Forelimb muscle (tissue), 1 donor: ENCODE measurements at regions not wholly inside any gene's neighbourhood (a gene's known extent, or its start where the extent isn't known, plus 50 kb on each side); places are given as distances from the start of the nearest gene placed in this dataset.

ENCODE experiments used
- DNase-seq: peaks from one replicate; pipeline ENCODE4 v3.0.0-alpha.2; 2013; ENCODE audit warnings: low read depth

GRCh38 chr16:35637683-35638082 lies 2178.3 kb downstream of the TP53TG3F start:
- no peak for DNase-seq

DNA sequence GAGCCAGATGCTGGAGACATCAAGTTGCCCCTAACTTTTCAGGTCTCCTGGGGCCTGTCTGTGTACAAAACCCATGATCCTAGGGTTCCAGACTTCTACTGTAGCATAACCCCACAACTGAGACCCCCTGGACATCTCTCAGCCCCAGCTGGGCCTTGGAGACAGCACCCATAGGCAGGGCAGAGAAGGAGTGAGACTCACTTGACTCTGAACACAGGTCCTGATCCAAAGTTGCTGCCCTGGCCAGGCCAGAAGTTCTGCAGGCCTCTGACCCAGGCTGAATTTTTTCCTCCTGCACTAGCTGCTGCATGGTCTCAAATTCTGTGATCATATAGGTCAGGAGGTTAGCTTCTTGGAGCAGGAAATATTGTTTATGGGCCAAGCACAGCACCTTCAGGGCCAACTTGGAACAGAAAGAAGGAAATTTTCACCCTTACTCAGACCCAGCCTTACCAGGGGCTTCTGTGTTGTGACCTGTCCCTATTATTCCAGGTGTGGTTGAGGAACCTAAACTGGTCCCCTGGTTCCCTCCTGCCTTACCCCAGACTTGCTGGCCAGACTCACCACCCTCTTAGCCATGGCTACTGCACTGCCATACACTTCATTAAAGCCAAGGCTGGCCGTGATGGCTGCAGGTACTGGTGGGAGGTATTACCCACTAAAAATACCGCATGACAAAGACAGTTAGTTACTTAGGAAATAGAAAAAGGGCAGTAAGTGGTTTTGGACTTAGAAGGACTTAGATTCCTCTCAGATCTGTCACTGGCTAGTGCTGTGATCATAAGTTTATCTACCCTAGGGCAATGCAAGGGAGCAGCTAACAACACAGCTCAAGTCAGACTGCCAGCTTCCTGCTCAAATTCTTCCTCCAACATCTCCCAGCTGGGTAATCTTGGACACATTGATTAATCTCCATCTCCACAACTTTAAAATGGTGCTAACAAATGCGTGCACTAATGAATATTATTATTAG lies 2180.1 kb downstream of the TP53TG3F start:
- no peak for DNase-seq

GRCh38 chr16:35642322-35642835 lies 2183.0 kb downstream of the TP53TG3F start:
- DNase-seq = no peak

DNA sequence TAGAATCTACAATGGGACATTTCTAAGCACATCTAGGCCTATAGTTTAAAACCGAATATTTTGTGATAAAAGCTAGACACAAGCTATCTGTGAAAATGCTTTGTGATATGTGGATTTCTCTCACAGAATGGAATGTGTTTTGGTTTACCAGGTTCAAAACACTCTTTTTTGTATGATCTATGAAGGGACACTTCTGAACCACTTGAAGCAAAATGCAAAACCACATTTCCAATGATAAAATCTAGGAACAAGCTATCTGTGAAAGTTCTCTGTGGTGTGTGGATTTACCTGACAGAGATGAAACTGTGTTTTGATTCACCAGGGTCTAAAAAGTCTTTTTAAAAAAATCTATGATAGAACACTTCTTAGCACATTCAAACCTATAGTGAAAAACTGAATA lies 2192.4 kb downstream of the TP53TG3F start:
- no peak for DNase-seq

GRCh38 chr16:35664091-35664693 lies 2204.8 kb downstream of the TP53TG3F start:
- no peak for DNase-seq

DNA sequence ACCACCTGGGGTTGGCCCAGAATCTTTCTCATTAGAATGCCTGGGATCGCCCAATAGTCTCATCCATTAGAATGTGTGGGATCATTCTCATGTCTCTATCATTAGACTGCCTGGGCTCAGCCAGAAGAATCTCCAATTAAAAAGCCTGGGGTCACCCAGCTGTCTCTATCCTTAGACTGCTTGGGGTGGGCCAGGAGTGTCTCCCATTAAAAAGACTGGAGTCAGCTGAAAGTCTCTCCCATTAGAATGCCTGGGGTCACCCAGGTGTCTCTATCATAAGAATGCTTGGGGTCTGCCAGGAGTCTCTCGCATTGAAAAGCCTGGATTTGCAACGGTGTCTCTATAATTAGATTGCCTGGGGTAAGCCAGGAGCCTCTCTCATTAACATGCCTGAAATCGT lies 2225.7 kb downstream of the TP53TG3F start:
- no peak for DNase-seq

DNA sequence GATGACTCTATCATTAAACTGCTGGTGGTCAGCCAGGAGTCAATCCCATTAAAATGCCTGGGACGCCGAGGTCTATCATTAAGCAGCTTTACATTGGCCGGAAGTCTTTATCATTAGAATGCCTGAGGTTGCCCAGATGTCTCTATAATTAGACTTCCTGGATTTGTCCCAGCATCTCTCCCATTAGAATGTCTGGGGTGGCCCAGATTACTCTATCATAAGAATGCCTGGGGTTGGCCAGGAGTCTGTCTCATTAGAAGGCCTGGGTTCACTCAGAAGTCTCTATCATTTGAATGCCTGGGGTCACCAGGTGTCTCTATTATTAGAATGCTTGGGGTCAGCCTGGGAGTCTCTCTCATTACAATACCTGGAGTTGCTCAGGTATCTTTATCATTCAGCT lies 2227.2 kb downstream of the TP53TG3F start:
- DNase-seq = no peak

GRCh38 chr16:35687071-35687470 lies 2227.7 kb downstream of the TP53TG3F start:
- DNase-seq = no peak

- DNase-seq = no peak
Measured at GRCh38 chr16:35687781-35688180, 2228.4 kb downstream of the TP53TG3F start.

DNA sequence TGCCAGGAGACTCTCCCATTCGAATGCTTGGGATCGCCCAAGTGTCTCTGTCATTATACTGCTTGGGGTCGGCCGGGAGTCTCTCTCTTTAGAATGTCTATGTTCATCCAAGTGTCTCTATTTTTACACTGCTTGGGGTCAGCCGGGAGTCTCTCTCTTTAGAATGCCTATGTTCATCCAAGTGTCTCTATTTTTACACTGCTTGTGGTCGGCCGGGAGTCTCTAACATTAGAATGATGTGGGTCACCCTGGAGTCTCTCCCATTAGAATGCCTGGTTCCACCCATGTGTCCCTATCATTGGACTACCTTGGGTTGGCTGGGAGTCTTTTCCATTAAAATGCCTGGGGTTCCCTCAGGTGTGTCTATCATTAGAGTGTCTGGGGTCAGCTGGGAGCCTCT lies 2230.4 kb downstream of the TP53TG3F start:
- DNase-seq = no peak

DNA sequence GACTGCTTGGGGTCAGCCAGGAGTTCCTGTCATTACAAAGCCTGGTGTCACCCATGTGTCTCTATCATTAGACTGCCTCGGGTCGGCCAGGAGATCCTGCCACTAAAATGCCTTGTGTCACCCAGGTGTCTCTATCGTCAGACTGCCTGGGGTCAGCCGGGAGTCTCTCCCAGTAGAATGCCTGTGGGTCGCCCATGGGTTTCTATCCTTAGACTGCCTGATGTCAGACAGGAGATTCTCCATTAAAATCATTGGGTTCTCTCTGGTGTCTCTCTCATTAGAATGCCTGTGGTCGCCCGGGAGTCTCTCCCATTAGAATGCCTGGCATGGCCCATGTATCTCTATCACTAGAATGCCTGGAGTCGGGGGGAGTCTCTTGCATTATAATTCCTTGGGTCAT lies 2231.0 kb downstream of the TP53TG3F start:
- DNase-seq = no peak

GRCh38 chr16:35691057-35691456 lies 2231.6 kb downstream of the TP53TG3F start:
- no peak for DNase-seq

GRCh38 chr16:35692824-35693223 lies 2233.4 kb downstream of the TP53TG3F start:
- no peak for DNase-seq

DNA sequence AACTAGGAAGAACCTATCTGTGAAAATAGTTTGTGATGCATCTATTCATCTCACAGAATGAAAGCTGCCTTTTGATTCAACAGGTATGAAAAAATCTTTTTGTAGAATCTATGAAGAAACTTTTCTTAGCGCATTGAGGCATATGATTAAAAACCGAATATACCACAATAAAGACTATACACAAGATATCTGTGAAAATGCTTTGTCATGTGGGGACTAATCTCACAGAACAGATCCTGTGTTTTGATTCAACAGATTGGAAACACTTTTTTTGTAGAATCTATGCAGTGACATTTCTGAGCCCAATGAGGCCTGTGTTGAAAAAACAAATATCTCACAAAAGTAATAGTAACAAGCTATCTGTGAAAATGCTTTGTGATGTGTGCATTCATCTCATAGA lies 2247.5 kb downstream of the TP53TG3F start:
- DNase-seq = no peak

DNA sequence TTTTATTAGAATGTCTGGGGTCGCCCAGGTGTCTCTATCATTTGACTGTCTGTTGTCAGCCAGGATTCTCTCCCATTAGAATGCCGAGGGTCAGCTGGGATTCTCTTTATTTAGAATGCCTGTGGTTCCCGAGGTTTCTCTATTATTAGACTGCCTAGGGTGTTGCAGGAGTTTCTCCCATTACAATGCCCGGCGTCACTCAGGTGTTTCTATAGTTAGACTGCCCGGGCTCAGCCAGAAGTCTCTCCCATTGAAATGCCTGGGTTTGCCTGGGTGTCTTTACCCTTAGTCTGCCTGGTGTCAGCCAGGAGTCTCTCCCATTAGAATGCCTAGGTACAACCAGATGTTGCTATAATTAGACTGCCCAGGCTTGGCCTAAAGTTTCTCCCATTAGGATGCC lies 2252.0 kb downstream of the TP53TG3F start:
- no peak for DNase-seq

- DNase-seq = no peak
Measured at GRCh38 chr16:35711958-35712357, 2252.5 kb downstream of the TP53TG3F start.

- no peak for DNase-seq
Measured at GRCh38 chr16:35713762-35714650, 2254.6 kb downstream of the TP53TG3F start.

DNA sequence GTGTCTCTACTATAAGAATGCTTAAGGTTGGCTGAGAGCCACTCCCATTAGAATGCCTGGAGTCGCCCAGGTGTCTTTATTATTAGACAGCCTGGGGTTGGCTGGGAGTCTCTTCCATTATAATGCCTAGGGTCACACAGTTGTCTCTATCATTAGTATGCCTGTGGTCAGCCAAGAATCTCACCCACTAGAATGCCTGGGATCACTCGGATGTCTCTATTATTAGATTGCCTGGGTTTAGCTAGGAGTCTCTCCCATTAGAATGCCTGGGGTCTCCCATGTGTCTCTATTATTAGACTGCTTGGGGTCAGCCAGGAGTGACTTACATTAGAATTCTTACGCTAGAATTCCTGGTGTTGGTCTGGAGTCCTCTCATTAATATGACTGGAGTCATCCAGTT lies 2255.3 kb downstream of the TP53TG3F start:
- DNase-seq = no peak

DNA sequence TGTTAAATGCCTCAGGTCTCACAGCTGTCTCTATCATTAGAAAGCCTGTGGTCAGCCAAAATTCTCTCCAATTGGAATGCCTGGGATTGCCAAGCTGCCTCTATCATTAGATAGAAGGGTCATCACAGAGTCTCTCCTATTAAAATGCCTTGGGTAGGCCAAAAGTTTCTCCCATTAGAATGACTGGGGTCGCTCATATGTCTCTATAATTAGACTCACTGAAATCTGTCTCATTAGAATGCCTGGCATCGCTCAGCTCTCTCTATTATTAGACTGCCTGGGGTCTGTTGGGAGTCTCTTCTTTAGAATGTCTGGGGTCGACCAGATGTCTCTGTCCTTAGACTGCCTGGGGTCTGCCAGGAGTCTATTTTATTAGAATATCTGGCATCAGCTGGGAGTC lies 2265.1 kb downstream of the TP53TG3F start:
- no peak for DNase-seq

DNA sequence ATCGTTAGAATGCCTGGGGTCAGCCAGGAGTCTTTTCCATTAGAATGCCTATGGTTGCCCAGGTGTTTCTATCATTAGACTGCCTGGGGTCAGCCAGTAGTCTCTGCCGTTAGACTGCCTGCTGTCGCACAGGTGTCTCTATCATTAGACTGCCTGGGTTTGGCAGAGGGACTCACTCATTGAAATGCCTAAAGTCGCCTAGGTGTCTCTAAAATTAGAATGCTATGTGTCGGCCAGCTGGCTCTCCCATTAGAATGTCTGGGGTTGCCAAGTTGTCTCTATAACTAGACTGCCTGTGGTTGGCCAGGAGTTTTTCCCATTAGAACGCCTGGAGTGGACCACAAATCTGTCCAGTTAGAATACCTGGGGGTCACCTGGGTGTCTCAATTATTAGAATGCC lies 2266.5 kb downstream of the TP53TG3F start:
- no peak for DNase-seq

DNA sequence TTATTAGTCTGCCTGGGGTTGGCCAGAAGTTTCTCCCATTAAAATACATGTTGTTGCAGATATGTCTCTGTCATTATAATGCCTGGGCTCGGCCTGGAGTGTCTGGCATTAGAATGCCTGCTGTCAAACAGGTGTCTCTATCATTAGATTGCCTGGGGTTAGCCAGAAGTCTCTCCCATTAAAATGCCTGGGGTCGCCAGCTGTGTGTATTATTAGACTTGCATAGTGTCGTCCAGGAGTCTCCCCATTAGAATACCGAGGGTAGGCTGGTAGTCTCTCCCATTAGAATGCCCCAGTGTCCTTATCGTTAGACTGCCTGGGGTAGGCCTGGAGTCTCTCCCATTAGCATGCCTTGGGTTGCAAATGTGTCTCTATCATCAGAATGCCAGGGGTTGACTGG lies 2270.8 kb downstream of the TP53TG3F start:
- DNase-seq = no peak
